Fibroblast of villous mesenchyme (primary cell): ENCODE measurements at regions not wholly inside any gene's neighbourhood (a gene's known extent, or its start where the extent isn't known, plus 50 kb on each side); places are given as distances from the start of the nearest gene placed in this dataset.

Experiments used
- DNase-seq: peaks from one replicate; pipeline ENCODE4 v3.0.0-alpha.2; 2010; ENCODE audit warnings: low read depth
- H3K4me3 ChIP-seq: 2 replicates; pipeline ENCODE4 v1.5.1; 2011; ENCODE audit warnings: low read depth, mild to moderate bottlenecking, low read length
- TF ChIP-seq, protein P1 (sequence below): IDR thresholded peaks from 2 replicates; pipeline ENCODE4 v1.5.1; 2012; ENCODE audit warnings: low read depth, mild to moderate bottlenecking, low read length; ENCODE audit not compliant: insufficient read depth

DNA sequence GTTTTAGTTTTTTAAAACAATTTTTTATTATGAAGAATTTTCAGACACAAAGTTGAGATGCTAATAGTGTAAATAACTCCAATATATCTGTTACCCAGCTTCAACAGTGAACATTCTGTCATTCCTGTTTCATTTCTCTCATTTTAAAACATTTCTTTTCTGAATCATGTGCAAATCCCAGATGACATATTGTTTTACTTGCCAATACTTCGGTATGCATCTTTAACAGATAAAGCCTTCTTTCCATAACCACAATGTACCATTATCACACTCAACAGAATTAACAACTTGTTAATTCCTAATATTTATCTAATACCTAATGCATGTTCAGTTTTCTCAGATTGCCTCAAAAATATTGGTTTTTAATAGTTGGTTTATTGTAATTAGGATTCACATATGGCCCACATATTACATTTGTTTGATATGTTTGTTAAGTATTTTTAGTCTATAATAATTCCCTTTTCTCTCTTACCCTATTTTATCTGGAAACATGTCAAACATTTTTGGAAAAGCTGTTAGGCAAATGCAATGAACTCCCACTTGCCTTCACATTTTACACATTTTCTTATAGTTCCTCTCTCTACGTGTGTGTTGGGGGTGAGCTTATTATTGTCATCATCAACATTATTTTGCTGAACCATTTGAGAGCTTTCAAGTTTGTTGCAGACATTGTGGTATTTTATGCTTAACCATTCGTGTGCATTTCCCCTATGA lies 58.7 kb upstream of the ANKRD55 start:
- H3K4me3 ChIP-seq, result no peak overlapping the region
- DNase-seq, result no peak
- TF ChIP-seq, protein P1, sequence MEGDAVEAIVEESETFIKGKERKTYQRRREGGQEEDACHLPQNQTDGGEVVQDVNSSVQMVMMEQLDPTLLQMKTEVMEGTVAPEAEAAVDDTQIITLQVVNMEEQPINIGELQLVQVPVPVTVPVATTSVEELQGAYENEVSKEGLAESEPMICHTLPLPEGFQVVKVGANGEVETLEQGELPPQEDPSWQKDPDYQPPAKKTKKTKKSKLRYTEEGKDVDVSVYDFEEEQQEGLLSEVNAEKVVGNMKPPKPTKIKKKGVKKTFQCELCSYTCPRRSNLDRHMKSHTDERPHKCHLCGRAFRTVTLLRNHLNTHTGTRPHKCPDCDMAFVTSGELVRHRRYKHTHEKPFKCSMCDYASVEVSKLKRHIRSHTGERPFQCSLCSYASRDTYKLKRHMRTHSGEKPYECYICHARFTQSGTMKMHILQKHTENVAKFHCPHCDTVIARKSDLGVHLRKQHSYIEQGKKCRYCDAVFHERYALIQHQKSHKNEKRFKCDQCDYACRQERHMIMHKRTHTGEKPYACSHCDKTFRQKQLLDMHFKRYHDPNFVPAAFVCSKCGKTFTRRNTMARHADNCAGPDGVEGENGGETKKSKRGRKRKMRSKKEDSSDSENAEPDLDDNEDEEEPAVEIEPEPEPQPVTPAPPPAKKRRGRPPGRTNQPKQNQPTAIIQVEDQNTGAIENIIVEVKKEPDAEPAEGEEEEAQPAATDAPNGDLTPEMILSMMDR, result no peak

DNA sequence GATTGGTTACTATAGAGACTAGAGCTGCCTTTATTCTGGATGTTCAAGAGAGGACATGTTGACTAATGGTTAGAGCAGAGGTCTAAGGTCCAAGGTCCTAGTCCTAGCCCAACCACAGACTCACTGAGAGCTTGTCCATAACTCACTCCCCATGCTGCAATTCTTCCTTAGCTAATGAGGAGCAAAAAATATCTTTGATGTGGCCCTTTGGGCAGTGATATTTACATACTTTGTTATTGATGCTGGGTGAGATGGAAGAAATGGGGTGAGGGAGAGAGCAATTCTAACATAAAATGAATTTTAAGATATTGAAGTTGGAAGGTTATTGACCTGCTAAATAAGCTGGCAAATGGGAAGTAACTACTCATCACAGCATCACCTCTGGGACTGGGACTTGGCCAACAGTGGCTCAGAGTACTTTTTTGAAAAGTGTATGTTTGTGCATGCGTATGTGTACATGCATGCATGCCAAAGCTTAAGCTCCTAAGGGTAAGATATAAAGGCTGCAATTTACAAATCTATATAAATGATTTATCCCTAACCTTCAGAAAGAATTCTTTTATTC lies 58.0 kb upstream of the ANKRD55 start:
- no peak for DNase-seq
- TF ChIP-seq, protein P1, result no peak
- H3K4me3 ChIP-seq, result no peak overlapping the region

DNA sequence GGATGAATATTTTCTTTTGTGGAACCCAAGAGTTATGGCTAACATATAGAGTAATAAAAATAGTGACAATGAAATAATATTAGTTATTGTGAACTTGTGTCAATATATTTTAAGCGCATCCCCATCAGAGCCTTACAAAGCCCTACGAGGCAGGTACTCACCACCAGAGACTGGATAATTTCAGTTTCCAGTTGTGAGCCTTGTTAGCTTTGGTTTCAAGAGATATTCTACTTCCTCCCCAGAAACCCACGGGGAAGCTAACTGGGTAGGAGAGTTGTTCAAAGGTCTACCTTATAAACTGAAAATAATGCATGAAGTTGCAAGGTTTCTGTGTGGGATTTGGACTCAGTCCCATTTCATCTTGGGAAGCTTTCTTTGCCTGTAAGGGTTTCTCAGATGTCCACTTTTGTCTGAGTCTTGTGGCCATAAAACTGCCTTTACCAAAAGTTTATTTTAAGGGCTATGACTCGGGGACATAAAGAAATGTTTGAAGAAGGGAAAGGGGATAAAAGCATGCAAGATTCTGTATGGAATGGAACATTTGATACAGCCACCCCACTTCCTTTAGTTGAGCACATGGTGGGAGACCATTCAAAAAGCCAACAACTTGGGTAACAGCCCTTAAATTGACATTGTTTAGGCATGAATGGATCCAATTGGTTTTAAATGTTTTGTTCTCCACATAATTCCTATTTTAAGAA lies 57.4 kb upstream of the ANKRD55 start:
- TF ChIP-seq, protein P1, result no peak
- no peak for DNase-seq
- H3K4me3 ChIP-seq, result no peak overlapping the region

DNA sequence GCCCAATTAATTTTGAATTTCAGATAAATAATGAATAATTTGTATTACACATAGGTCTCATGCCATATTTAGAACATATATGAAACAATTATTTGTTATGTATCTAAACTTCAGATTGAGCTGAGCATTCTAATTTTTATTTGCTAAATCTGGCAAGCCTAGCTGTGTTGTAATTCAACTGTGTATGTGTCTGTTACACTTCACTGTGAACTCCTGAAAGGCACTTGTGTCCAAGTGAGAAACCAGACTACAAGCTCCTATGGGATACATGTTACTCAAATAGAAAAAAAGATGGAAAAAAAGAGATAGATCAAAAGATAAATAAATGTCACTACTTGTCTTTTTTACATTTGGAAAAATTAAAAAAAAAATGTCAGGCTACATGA lies 56.5 kb upstream of the ANKRD55 start:
- DNase-seq, result no peak
- H3K4me3 ChIP-seq, result no peak overlapping the region
- TF ChIP-seq, protein P1, result no peak

DNA sequence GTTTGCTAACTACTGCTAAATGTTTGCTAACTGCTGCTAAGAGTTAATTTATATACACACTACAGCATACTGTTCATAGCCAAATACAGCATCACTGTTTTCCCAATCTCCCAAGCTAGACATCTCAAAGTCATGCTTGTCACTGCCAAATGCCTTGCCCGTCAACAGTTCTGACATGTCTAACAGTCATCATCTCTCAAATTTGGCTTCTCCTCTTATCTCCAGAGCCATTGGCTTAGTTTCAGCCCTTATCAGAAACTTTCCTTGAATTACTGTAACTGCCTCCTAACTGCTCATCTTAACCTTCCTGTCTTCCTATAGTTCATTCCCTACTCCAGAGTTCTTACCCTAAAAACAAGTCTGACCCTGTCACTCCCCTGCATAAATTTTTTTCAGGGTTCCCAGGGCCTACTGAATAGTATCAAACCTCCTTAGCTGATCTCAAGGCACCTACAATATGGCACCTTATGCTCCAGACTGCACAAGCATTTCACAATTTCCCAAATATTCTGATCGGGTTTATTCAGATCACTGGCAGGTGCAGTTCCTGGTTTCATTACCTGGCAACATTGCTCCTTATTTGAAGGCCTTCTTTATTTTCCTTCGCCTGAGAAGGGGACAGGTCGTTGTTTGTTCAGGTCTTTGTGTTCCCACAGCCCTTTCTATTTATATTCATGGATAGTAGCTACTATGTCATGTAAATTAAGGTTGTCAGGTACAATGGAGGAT lies 55.9 kb upstream of the ANKRD55 start:
- TF ChIP-seq, protein P1, result no peak
- DNase-seq, result no peak
- H3K4me3 ChIP-seq, result no peak overlapping the region

DNA sequence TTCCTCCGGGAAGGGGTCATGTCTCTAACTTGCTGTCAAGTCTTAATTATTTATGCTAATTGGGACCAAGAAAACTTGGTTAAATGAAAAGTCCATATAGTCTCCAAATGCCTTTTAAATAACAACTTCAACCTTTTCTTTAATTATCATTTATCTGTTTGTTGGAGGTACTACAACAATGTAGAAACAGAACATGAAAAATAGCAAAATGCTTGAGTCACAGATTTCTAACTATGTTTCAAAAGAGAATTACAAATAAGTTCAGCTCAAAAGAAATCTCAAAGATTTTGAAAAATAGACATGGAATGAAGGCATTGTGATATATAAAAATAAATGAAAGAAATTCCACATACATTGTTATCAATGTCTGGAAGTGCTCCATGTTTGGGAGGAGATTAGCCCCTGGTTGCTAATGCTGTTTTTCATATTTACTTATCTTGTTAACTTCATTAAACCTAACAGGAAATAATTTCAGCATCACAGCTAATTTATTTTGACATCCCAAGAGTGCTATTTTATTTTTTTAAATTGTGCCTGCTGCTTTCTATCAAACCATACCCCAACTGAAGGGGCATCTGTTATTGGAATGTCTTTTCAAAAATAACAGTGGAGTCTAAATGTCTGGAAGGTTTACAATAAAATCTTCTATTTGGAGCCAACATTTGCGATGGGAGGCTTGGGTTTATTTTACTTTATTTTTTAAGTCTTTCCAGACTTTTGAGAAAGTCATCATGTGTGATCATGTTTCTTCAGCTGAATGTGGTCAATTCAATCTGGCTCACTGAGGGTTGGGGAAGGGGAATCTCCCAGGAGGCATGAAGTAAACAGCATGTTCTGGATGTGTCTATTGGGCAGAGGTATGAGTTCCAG lies 53.1 kb upstream of the ANKRD55 start:
- TF ChIP-seq, protein P1, result no peak
- H3K4me3 ChIP-seq, result no peak overlapping the region
- no peak for DNase-seq
